Suprapubic skin (tissue), 3 donors: ENCODE measurements at regions not wholly inside any gene's neighbourhood (a gene's known extent, or its start where the extent isn't known, plus 50 kb on each side); places are given as distances from the start of the nearest gene placed in this dataset.

Source experiments
- POLR2AphosphoS5 ChIP-seq, 3 donors: sonication (generic); formaldehyde crosslinking; IDR thresholded peaks; one replicate each; pipeline ENCODE4 v1.6.1; 2017; ENCODE audit warnings: antibody characterized with exemption in 3 of 3
- TF ChIP-seq, protein P1 (sequence below), 2 donors: fragments of 200-600 bp in 1 of 2; fragments of 450-650 bp in 1 of 2; sonication (generic) in 1 of 2; IDR thresholded peaks; one replicate each; pipeline ENCODE4 v1.5.1; 2016 to 2019; ENCODE audit warnings: antibody characterized with exemption in 2 of 2, mild to moderate bottlenecking in 1 of 2, moderate library complexity in 1 of 2

GRCh38 chr3:162555761-162556160, 1059.2 kb downstream of the OTOL1 start:
- TF ChIP-seq, protein P1, sequence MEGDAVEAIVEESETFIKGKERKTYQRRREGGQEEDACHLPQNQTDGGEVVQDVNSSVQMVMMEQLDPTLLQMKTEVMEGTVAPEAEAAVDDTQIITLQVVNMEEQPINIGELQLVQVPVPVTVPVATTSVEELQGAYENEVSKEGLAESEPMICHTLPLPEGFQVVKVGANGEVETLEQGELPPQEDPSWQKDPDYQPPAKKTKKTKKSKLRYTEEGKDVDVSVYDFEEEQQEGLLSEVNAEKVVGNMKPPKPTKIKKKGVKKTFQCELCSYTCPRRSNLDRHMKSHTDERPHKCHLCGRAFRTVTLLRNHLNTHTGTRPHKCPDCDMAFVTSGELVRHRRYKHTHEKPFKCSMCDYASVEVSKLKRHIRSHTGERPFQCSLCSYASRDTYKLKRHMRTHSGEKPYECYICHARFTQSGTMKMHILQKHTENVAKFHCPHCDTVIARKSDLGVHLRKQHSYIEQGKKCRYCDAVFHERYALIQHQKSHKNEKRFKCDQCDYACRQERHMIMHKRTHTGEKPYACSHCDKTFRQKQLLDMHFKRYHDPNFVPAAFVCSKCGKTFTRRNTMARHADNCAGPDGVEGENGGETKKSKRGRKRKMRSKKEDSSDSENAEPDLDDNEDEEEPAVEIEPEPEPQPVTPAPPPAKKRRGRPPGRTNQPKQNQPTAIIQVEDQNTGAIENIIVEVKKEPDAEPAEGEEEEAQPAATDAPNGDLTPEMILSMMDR (IDR thresholded peaks at IDR 0.05): no peak
- TF ChIP-seq POLR2AphosphoS5 (IDR thresholded peaks at IDR 0.05): no peak
